ENCODE measurements at regions not wholly inside any gene's neighbourhood (a gene's known extent, or its start where the extent isn't known, plus 50 kb on each side); places are given as distances from the start of the nearest gene placed in this dataset.

DNA sequence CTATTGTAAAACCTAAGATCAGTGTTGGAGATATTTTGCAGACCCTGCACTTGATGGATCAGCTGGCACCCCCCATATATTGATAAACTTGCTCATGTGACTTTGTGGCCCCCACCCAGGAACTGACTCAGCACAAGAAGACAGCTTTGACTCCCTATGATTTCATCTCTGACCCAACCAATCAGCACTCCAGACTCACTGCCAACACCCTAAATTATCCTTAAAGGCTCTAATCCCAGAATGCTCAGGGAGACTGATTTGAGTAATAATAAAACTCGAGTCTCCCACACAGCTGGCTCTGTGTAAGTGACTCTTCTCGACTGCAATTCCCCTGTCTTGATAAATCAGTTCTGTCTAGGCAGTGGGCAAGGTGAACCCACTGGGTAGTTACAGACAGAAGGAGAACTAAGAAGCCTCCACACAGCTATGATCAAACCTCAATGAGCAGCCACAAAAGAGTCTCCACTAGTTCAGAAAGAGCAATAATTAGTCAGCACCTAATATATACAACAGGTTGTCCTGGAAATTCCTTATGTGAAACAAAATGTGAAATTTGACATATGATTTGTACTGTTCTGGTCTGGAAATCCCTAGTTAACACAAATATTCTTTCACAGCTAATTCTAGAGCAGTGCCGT is 52.2 kb downstream of the ACTL7B start:
- Histone ChIP-seq H3K36me3 (ENCODE audit: control insufficient read depth in 5 of 5, insufficient read depth in 5 of 5, low read length in 5 of 5) (no peaks in the 10 kb centered on the region), H3K4me3 (ENCODE audit: low read depth in 1 of 5, low read length in 5 of 5) (no peak overlapping the region), H3K27ac (ENCODE audit: low read depth, low read length) (no peak overlapping the region), H3K27me3 (ENCODE audit: control insufficient read depth in 5 of 5, insufficient read depth in 4 of 5, low read length in 5 of 5) (no peaks in the 10 kb centered on the region), H3K9me3 (ENCODE audit: control insufficient read depth in 5 of 5, low read length in 5 of 5) (no peaks in the 10 kb centered on the region), H3K9ac (ENCODE audit: low read length in 5 of 5) (no peak overlapping the region), H3K4me1 (ENCODE audit: control insufficient read depth in 5 of 5, insufficient read depth in 5 of 5, low read length in 5 of 5) (peaks cover 0 to 5% (median 0%) of the 10 kb centered on the region in 5 donors)

GRCh38 chr9:108802967-108803366 is 52.8 kb downstream of the ACTL7B start:
- no peak overlapping the region for H3K4me3 ChIP-seq (ENCODE audit: low read depth in 1 of 5, low read length in 5 of 5)
- no peaks in the 10 kb centered on the region for H3K36me3 ChIP-seq (ENCODE audit: control insufficient read depth in 5 of 5, insufficient read depth in 5 of 5, low read length in 5 of 5)
- no peaks in the 10 kb centered on the region for H3K27me3 ChIP-seq (ENCODE audit: control insufficient read depth in 5 of 5, insufficient read depth in 4 of 5, low read length in 5 of 5)
- no peaks in the 10 kb centered on the region for H3K9me3 ChIP-seq (ENCODE audit: control insufficient read depth in 5 of 5, low read length in 5 of 5)
- H3K27ac ChIP-seq (ENCODE audit: low read depth, low read length): no peak overlapping the region
- H3K9ac ChIP-seq (ENCODE audit: low read length in 5 of 5): no peak overlapping the region
- peaks cover 0 to 5% (median 0%) of the 10 kb centered on the region in 5 donors for H3K4me1 ChIP-seq (ENCODE audit: control insufficient read depth in 5 of 5, insufficient read depth in 5 of 5, low read length in 5 of 5)

- Histone ChIP-seq H3K27me3 (ENCODE audit: control insufficient read depth in 5 of 5, insufficient read depth in 4 of 5, low read length in 5 of 5) (no peaks in the 10 kb centered on the region), H3K4me1 (ENCODE audit: control insufficient read depth in 5 of 5, insufficient read depth in 5 of 5, low read length in 5 of 5) (peaks cover 0 to 5% (median 0%) of the 10 kb centered on the region in 5 donors), H3K9ac (ENCODE audit: low read length in 5 of 5) (no peak overlapping the region), H3K36me3 (ENCODE audit: control insufficient read depth in 5 of 5, insufficient read depth in 5 of 5, low read length in 5 of 5) (no peaks in the 10 kb centered on the region), H3K4me3 (ENCODE audit: low read depth in 1 of 5, low read length in 5 of 5) (no peak overlapping the region), H3K9me3 (ENCODE audit: control insufficient read depth in 5 of 5, low read length in 5 of 5) (no peaks in the 10 kb centered on the region), H3K27ac (ENCODE audit: low read depth, low read length) (no peak overlapping the region)
Measured at GRCh38 chr9:108801949-108802348, 53.8 kb downstream of the ACTL7B start.

- H3K4me1 ChIP-seq (ENCODE audit: control insufficient read depth in 5 of 5, insufficient read depth in 5 of 5, low read length in 5 of 5): peaks cover 0 to 5% (median 0%) of the 10 kb centered on the region in 5 donors
- H3K4me3 ChIP-seq (ENCODE audit: low read depth in 1 of 5, low read length in 5 of 5): no peak overlapping the region
- no peak overlapping the region for H3K9ac ChIP-seq (ENCODE audit: low read length in 5 of 5)
- H3K36me3 ChIP-seq (ENCODE audit: control insufficient read depth in 5 of 5, insufficient read depth in 5 of 5, low read length in 5 of 5): no peaks in the 10 kb centered on the region
- no peaks in the 10 kb centered on the region for H3K27me3 ChIP-seq (ENCODE audit: control insufficient read depth in 5 of 5, insufficient read depth in 4 of 5, low read length in 5 of 5)
- H3K27ac ChIP-seq (ENCODE audit: low read depth, low read length): no peak overlapping the region
- no peaks in the 10 kb centered on the region for H3K9me3 ChIP-seq (ENCODE audit: control insufficient read depth in 5 of 5, low read length in 5 of 5)
Measured at GRCh38 chr9:108800632-108801099, 55.1 kb downstream of the ACTL7B start.

GRCh38 chr9:108793573-108793972 is 62.2 kb downstream of the ACTL7B start:
- no peaks in the 10 kb centered on the region for H3K36me3 ChIP-seq (ENCODE audit: control insufficient read depth in 5 of 5, insufficient read depth in 5 of 5, low read length in 5 of 5)
- H3K4me3 ChIP-seq (ENCODE audit: low read depth in 1 of 5, low read length in 5 of 5): no peak overlapping the region
- no peak overlapping the region for H3K27ac ChIP-seq (ENCODE audit: low read depth, low read length)
- H3K9ac ChIP-seq (ENCODE audit: low read length in 5 of 5): no peak overlapping the region
- peaks cover 0 to 17% (median 9%) of the 10 kb centered on the region in 5 donors for H3K9me3 ChIP-seq (ENCODE audit: control insufficient read depth in 5 of 5, low read length in 5 of 5)
- H3K27me3 ChIP-seq (ENCODE audit: control insufficient read depth in 5 of 5, insufficient read depth in 4 of 5, low read length in 5 of 5): no peaks in the 10 kb centered on the region
- H3K4me1 ChIP-seq (ENCODE audit: control insufficient read depth in 5 of 5, insufficient read depth in 5 of 5, low read length in 5 of 5): no peaks in the 10 kb centered on the region

- H3K9me3 ChIP-seq (ENCODE audit: control insufficient read depth in 5 of 5, low read length in 5 of 5): peaks cover 0 to 17% (median 9%) of the 10 kb centered on the region in 5 donors
- no peaks in the 10 kb centered on the region for H3K27me3 ChIP-seq (ENCODE audit: control insufficient read depth in 5 of 5, insufficient read depth in 4 of 5, low read length in 5 of 5)
- no peak overlapping the region for H3K4me3 ChIP-seq (ENCODE audit: low read depth in 1 of 5, low read length in 5 of 5)
- no peak overlapping the region for H3K27ac ChIP-seq (ENCODE audit: low read depth, low read length)
- no peaks in the 10 kb centered on the region for H3K36me3 ChIP-seq (ENCODE audit: control insufficient read depth in 5 of 5, insufficient read depth in 5 of 5, low read length in 5 of 5)
- H3K4me1 ChIP-seq (ENCODE audit: control insufficient read depth in 5 of 5, insufficient read depth in 5 of 5, low read length in 5 of 5): peaks cover 4 to 24% (median 15%) of the 10 kb centered on the region in 5 donors
- no peak overlapping the region for H3K9ac ChIP-seq (ENCODE audit: low read length in 5 of 5)
Measured at GRCh38 chr9:108789742-108790141, 66.0 kb downstream of the ACTL7B start.

- H3K27ac ChIP-seq (ENCODE audit: low read depth, low read length): no peak overlapping the region
- H3K4me1 ChIP-seq (ENCODE audit: control insufficient read depth in 5 of 5, insufficient read depth in 5 of 5, low read length in 5 of 5): peaks cover 4 to 33% (median 32%) of the 10 kb centered on the region in 5 donors
- H3K9ac ChIP-seq (ENCODE audit: low read length in 5 of 5): no peak overlapping the region
- H3K36me3 ChIP-seq (ENCODE audit: control insufficient read depth in 5 of 5, insufficient read depth in 5 of 5, low read length in 5 of 5): no peaks in the 10 kb centered on the region
- H3K27me3 ChIP-seq (ENCODE audit: control insufficient read depth in 5 of 5, insufficient read depth in 4 of 5, low read length in 5 of 5): no peaks in the 10 kb centered on the region
- H3K4me3 ChIP-seq (ENCODE audit: low read depth in 1 of 5, low read length in 5 of 5): no peak overlapping the region
- peaks cover 0 to 7% (median 4%) of the 10 kb centered on the region in 5 donors for H3K9me3 ChIP-seq (ENCODE audit: control insufficient read depth in 5 of 5, low read length in 5 of 5)
Measured at GRCh38 chr9:108787690-108788048, 68.1 kb downstream of the ACTL7B start.

DNA sequence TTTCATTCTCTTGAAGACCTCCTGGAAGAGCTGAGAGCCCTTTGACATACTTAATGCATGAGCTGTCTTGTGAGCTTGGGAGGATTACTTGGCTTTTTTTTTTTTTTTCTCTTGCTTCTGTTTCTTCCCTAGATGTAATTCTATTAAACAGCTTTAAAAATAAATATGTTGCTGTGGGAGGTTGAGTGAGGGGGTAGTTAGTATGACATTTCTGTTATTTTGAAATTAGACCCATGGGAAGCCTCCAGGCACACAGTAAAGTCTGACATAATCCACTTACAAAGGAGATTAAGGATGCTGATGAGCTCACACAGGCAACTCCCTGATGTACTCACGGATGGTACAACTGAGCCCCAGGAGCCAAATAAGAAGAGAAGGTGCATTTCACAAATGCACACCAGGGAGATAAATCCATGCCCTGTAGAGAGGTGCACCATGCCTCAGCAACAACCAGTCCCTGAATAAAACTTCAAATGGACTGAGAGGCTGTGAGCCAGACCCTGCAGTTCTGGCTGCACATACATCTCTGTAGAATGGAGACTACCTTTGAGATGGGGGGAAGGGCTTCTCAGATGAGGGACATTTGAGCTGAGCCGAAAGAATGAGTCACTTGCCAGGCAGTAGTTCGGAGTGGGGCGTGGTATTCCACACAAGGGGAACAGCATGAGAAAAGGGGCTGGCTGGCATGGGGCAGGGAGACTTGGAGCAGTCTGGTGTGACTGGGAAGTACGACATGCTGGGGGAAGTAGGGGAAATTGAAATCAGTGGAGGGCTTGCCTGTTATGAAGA is 68.7 kb downstream of the ACTL7B start:
- Histone ChIP-seq H3K9me3 (ENCODE audit: control insufficient read depth in 5 of 5, low read length in 5 of 5) (peaks cover 0 to 2% (median under 1%) of the 10 kb centered on the region in 5 donors), H3K36me3 (ENCODE audit: control insufficient read depth in 5 of 5, insufficient read depth in 5 of 5, low read length in 5 of 5) (no peaks in the 10 kb centered on the region), H3K27ac (ENCODE audit: low read depth, low read length) (no peak overlapping the region), H3K4me3 (ENCODE audit: low read depth in 1 of 5, low read length in 5 of 5) (no peak overlapping the region), H3K4me1 (ENCODE audit: control insufficient read depth in 5 of 5, insufficient read depth in 5 of 5, low read length in 5 of 5) (peaks cover 4 to 33% (median 32%) of the 10 kb centered on the region in 5 donors), H3K9ac (ENCODE audit: low read length in 5 of 5) (no peak overlapping the region), H3K27me3 (ENCODE audit: control insufficient read depth in 5 of 5, insufficient read depth in 4 of 5, low read length in 5 of 5) (no peaks in the 10 kb centered on the region)

GRCh38 chr9:108786322-108786721 is 69.5 kb downstream of the ACTL7B start:
- Histone ChIP-seq H3K27me3 (ENCODE audit: control insufficient read depth in 5 of 5, insufficient read depth in 4 of 5, low read length in 5 of 5) (no peaks in the 10 kb centered on the region), H3K9me3 (ENCODE audit: control insufficient read depth in 5 of 5, low read length in 5 of 5) (no peaks in the 10 kb centered on the region), H3K4me1 (ENCODE audit: control insufficient read depth in 5 of 5, insufficient read depth in 5 of 5, low read length in 5 of 5) (peaks cover 4 to 33% (median 32%) of the 10 kb centered on the region in 5 donors), H3K9ac (ENCODE audit: low read length in 5 of 5) (no peak overlapping the region), H3K4me3 (ENCODE audit: low read depth in 1 of 5, low read length in 5 of 5) (no peak overlapping the region), H3K27ac (ENCODE audit: low read depth, low read length) (no peak overlapping the region), H3K36me3 (ENCODE audit: control insufficient read depth in 5 of 5, insufficient read depth in 5 of 5, low read length in 5 of 5) (no peaks in the 10 kb centered on the region)

- H3K36me3 ChIP-seq (ENCODE audit: control insufficient read depth in 5 of 5, insufficient read depth in 5 of 5, low read length in 5 of 5): no peaks in the 10 kb centered on the region
- H3K27me3 ChIP-seq (ENCODE audit: control insufficient read depth in 5 of 5, insufficient read depth in 4 of 5, low read length in 5 of 5): no peaks in the 10 kb centered on the region
- peak overlapping the region; percentile 32 for H3K27ac ChIP-seq (ENCODE audit: low read depth, low read length)
- H3K9ac ChIP-seq (ENCODE audit: low read length in 5 of 5): no peak overlapping the region
- peaks cover 4 to 37% (median 35%) of the 10 kb centered on the region in 5 donors for H3K4me1 ChIP-seq (ENCODE audit: control insufficient read depth in 5 of 5, insufficient read depth in 5 of 5, low read length in 5 of 5)
- peak overlapping the region in 1 of 5 donors; percentile 6 for H3K4me3 ChIP-seq (ENCODE audit: low read depth in 1 of 5, low read length in 5 of 5)
- H3K9me3 ChIP-seq (ENCODE audit: control insufficient read depth in 5 of 5, low read length in 5 of 5): no peaks in the 10 kb centered on the region
Measured at GRCh38 chr9:108784998-108785397, 70.8 kb downstream of the ACTL7B start.

Data from subcutaneous abdominal adipose tissue (tissue), 5 donors.